Skeletal muscle cell (primary cell): ENCODE measurements at regions not wholly inside any gene's neighbourhood (a gene's known extent, or its start where the extent isn't known, plus 50 kb on each side); places are given as distances from the start of the nearest gene placed in this dataset.
"Not testable (repeated sequence)": the region's sequence is repeated elsewhere in the genome, so short reads cannot be mapped to it uniquely, and the experiment has no call there.

ENCODE experiments used
- DNase-seq: peaks from one replicate; pipeline ENCODE4 v3.0.0-alpha.2; 2010; ENCODE audit warnings: low read depth
- H3K4me3 ChIP-seq: 2 replicates; pipeline ENCODE4 v1.5.1; 2011; ENCODE audit warnings: low read depth, mild to moderate bottlenecking, control low read depth, low read length, moderate library complexity

- H3K4me3 ChIP-seq, result no peak overlapping the region
- DNase-seq, result no peak
Observed at GRCh38 chr4:112015960-112016359, 129.3 kb upstream of the FAM241A start.

- H3K4me3 ChIP-seq, result no peak overlapping the region
- no peak for DNase-seq
Observed at GRCh38 chr4:112023402-112023950, 121.8 kb upstream of the FAM241A start.

GRCh38 chr4:112026058-112026457 is 119.2 kb upstream of the FAM241A start:
- no peak overlapping the region for H3K4me3 ChIP-seq
- DNase-seq, result no peak

- H3K4me3 ChIP-seq, result no peak overlapping the region
- DNase-seq, result no peak
Observed at GRCh38 chr4:112029771-112030171, 115.5 kb upstream of the FAM241A start.

- DNase-seq, result peak; percentile 14
- no peak overlapping the region for H3K4me3 ChIP-seq
Observed at GRCh38 chr4:112031712-112032328, 113.4 kb upstream of the FAM241A start.

- peak; percentile 25 for DNase-seq
Observed at GRCh38 chr4:112036886-112037285, 108.4 kb upstream of the FAM241A start.

GRCh38 chr4:112038861-112039260 is 106.4 kb upstream of the FAM241A start:
- DNase-seq, result peak; percentile 28
- H3K4me3 ChIP-seq, result no peak overlapping the region

More at GRCh38 chr4:112036886-112037285, 108.4 kb upstream of the FAM241A start:
- no peak overlapping the region for H3K4me3 ChIP-seq

- H3K4me3 ChIP-seq, DNase-seq: not testable (repeated sequence)
Observed at GRCh38 chr4:112049119-112049518, 96.1 kb upstream of the FAM241A start.

GRCh38 chr4:112053825-112054350 is 91.4 kb upstream of the FAM241A start:
- DNase-seq, result no peak

GRCh38 chr4:112055100-112055499 is 90.2 kb upstream of the FAM241A start:
- H3K4me3 ChIP-seq, result no peak overlapping the region
- no peak for DNase-seq

More at GRCh38 chr4:112053825-112054350, 91.4 kb upstream of the FAM241A start:
- no peak overlapping the region for H3K4me3 ChIP-seq

GRCh38 chr4:112057470-112057869 is 87.8 kb upstream of the FAM241A start:
- no peak overlapping the region for H3K4me3 ChIP-seq
- DNase-seq, result no peak

GRCh38 chr4:112058433-112058832 is 86.8 kb upstream of the FAM241A start:
- DNase-seq, result no peak

GRCh38 chr4:112060212-112060611 is 85.0 kb upstream of the FAM241A start:
- DNase-seq, result no peak

More at GRCh38 chr4:112058433-112058832, 86.8 kb upstream of the FAM241A start:
- H3K4me3 ChIP-seq, result no peak overlapping the region

GRCh38 chr4:112061207-112061817 is 83.9 kb upstream of the FAM241A start:
- no peak for DNase-seq
- no peak overlapping the region for H3K4me3 ChIP-seq

More at GRCh38 chr4:112060212-112060611, 85.0 kb upstream of the FAM241A start:
- no peak overlapping the region for H3K4me3 ChIP-seq

- no peak overlapping the region for H3K4me3 ChIP-seq
- DNase-seq, result no peak
Observed at GRCh38 chr4:112063260-112063659, 82.0 kb upstream of the FAM241A start.

GRCh38 chr4:112069110-112069509 is 76.1 kb upstream of the FAM241A start:
- no peak overlapping the region for H3K4me3 ChIP-seq
- no peak for DNase-seq

GRCh38 chr4:112073181-112073580 is 72.1 kb upstream of the FAM241A start:
- DNase-seq, result no peak
- no peak overlapping the region for H3K4me3 ChIP-seq

- DNase-seq, result peak; percentile 54
- no peak overlapping the region for H3K4me3 ChIP-seq
Observed at GRCh38 chr4:112075129-112075753, 70.0 kb upstream of the FAM241A start.

- H3K4me3 ChIP-seq, result no peak overlapping the region
- no peak for DNase-seq
Observed at GRCh38 chr4:112075906-112076305, 69.3 kb upstream of the FAM241A start.

GRCh38 chr4:112076919-112077608 is 68.2 kb upstream of the FAM241A start:
- no peak for DNase-seq
- no peak overlapping the region for H3K4me3 ChIP-seq
